Occipital lobe (tissue), 1 donor: ENCODE measurements at regions not wholly inside any gene's neighbourhood (a gene's known extent, or its start where the extent isn't known, plus 50 kb on each side); places are given as distances from the start of the nearest gene placed in this dataset.

Experiments
- DNase-seq: peaks from one replicate; lab custom pipeline; 2025; lab: John Stamatoyannopoulos, UW

- no peak for DNase-seq
Measured at GRCh38 chr13:87872813-87873212, 201.6 kb downstream of the SLITRK5 start.

GRCh38 chr13:87877477-87877876 is 206.3 kb downstream of the SLITRK5 start:
- no peak for DNase-seq

GRCh38 chr13:87878706-87879105 is 207.5 kb downstream of the SLITRK5 start:
- no peak for DNase-seq

GRCh38 chr13:87884884-87885283 is 213.7 kb downstream of the SLITRK5 start:
- DNase-seq, result peak; percentile 1

DNA sequence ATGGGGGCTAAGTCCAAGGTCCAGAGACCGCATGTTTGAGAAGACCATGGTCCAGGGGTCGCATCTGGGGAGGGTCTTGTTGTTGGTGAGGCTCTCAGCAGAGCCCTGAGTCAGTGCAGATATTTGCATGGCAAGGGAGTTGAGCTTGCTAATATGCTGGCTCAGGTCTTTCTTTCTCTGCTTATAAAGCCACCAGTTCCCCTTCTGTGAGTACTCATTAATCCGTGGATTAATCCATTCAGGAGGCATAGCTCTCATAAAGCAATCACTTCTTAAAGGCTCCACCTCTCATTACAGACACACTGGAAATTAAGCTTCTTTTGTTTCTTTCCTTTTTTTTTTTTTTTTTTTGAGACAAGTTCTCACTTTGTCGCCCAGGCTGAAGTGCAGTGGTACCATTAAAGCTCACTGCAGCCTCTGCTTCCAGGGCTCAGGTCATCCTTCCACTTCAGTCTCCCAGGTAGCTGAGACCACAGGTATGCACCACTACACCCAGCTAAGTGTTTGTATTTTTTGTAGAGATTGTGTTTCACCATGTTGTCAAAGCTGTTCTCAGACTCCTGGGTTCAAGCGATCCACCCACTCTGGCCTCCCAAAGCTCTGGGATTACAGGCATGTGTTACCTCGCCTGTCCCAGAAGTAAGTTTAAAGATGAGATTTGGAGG is 216.4 kb downstream of the SLITRK5 start:
- DNase-seq, result no peak

GRCh38 chr13:87889254-87889653 is 218.1 kb downstream of the SLITRK5 start:
- no peak for DNase-seq

DNA sequence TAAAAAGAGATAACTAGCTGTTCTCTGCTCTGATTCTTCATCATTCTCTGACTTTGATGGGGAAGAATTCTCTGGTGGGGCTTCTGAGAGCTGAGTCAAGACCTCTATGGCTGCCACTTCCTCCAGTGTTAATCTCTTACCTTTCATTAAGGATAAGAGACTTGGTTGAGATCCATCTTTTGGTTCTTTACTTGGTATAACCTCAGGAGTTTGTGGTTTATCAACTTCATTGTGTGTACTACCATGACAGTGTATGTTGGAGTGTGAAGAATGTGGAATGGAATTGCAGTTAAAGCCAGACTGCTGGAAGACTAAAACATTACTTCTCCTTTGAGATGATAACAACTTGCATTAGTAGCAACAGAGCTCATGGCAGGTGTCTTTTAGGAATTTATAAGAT is 222.0 kb downstream of the SLITRK5 start:
- DNase-seq, result no peak

GRCh38 chr13:87894059-87894458 is 222.9 kb downstream of the SLITRK5 start:
- no peak for DNase-seq

GRCh38 chr13:87903553-87903952 is 232.4 kb downstream of the SLITRK5 start:
- DNase-seq, result no peak

DNA sequence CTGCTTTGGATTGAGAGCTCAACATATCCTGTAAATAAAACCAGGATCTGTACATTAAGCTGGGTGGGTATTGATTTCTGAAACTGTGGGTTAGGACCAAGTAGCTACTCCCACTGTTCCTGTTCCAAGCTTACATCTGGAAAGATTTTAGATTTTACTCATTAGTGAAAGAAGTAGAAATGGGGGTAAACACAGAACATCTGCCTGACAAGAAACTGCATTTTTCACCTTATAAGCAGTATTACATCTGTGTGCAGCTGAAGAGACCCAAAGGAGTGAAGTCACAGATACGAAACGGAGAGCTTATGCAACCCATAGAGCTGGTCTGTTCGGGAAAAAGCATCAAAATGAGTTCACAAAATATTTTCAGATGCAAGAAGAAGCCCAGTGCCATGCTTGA is 235.2 kb downstream of the SLITRK5 start:
- no peak for DNase-seq

- DNase-seq, result no peak
Measured at GRCh38 chr13:87907202-87907601, 236.0 kb downstream of the SLITRK5 start.

GRCh38 chr13:87919956-87920355 is 248.8 kb downstream of the SLITRK5 start:
- no peak for DNase-seq

DNA sequence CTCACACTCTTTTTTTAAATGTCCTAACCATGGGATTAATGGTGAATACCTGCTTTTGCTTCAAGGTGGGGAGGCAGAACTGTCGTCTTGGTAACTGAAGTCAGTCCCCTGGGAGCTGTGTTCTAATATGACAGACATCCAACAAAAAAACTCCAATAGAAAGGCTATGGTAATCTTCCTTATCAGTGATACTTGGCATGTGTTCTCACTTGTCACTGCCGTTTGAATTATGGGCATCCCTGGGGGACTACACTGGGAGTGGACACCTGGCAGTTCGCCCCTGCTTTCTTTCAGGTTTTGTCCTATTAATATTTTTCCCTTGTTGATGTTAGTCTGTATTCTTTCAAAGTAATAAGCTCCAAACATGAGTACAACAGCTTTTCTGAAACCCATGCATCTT is 252.6 kb downstream of the SLITRK5 start:
- DNase-seq, result no peak

GRCh38 chr13:87925006-87925405 is 253.8 kb downstream of the SLITRK5 start:
- DNase-seq, result no peak

DNA sequence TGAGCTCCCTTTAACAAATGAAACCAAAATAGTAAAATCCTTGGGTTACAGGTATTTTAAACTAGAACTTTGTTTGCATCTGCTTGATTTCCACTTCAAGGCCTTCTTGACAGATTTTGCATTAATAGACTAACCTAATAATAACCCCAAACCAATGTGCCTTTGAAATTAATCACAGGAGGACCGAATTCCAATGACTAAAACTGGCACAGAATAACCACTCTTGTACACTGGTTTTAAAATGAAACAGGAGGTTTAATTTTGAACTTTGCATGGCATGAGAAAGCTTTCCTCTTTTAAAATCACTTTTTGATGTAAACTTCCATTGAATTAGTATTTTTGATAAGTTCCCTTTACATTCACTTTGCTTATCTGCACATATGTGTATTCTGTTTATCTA is 269.6 kb downstream of the SLITRK5 start:
- no peak for DNase-seq

GRCh38 chr13:87941226-87941625 is 270.1 kb downstream of the SLITRK5 start:
- DNase-seq, result no peak

- no peak for DNase-seq
Measured at GRCh38 chr13:87942205-87942604, 271.0 kb downstream of the SLITRK5 start.

GRCh38 chr13:87944038-87944437 is 272.9 kb downstream of the SLITRK5 start:
- DNase-seq, result no peak

DNA sequence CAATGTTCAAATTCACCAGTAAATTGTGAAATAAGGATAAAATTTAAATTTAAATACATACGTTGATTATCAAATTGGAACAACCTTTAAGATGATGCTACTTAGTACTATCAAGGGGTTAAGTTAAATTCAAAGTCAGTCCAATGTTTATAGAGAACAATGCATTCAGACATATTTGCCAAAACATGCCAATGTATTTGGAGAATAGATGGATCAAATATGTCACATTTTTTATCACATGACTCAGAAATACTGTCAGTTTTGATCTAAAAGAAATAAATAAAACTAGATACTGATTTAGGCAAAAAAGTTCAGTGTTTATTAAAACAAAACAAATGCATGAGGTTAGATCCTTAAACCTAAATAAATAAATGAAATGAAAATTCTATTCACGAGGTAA is 281.2 kb downstream of the SLITRK5 start:
- no peak for DNase-seq

DNA sequence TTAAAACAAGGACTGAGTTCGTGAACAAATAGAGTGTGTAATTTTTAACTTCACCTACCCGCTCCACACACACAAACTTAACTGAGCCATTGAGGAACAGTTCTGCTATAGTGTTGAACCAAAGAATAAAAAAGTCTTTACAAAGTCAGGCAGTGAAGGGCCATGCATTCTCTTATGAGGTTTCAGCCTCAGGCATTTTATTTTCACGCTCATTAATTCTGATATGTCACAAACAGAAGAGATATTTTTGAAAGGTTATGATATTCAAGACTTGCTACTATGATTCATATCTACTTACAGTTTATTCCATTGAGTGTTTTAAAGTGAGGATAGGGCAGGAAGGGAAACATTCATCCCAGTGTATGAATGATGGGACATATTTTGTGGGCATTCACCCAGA is 282.2 kb downstream of the SLITRK5 start:
- DNase-seq, result no peak

- DNase-seq, result no peak
Measured at GRCh38 chr13:87954091-87954490, 282.9 kb downstream of the SLITRK5 start.

- DNase-seq, result no peak
Measured at GRCh38 chr13:87961546-87961945, 290.4 kb downstream of the SLITRK5 start.

- DNase-seq, result no peak
Measured at GRCh38 chr13:87972568-87972967, 301.4 kb downstream of the SLITRK5 start.

- DNase-seq, result no peak
Measured at GRCh38 chr13:87975035-87975434, 303.9 kb downstream of the SLITRK5 start.
